Liver (tissue), 9 donors: ENCODE measurements at regions not wholly inside any gene's neighbourhood (a gene's known extent, or its start where the extent isn't known, plus 50 kb on each side); places are given as distances from the start of the nearest gene placed in this dataset. TPM values are rescaled to one million over a fixed set of nuclear protein-coding genes. Genes with fewer than 3 reads are reported as not detected.

Source experiments
- DNase-seq: peaks from one replicate; pipeline ENCODE4 v3.0.0-alpha.2; 2017; ENCODE audit warnings: low spot score
- H3K27ac ChIP-seq, 2 donors: one replicate each; pipeline ENCODE4 v1.7.0; 2013; ENCODE audit warnings: inconsistent platforms in 2 of 2, low read length in 2 of 2, control low read depth in 1 of 2, low read depth in 1 of 2, mild to moderate bottlenecking in 1 of 2
- H3K27me3 ChIP-seq, 4 donors: one replicate each; pipeline versions ENCODE4 v1.6.1 to v1.7.0; 2013; ENCODE audit warnings: low read length in 3 of 4, inconsistent platforms in 1 of 4, mild to moderate bottlenecking in 1 of 4, moderate library complexity in 1 of 4; ENCODE audit not compliant: control insufficient read depth in 4 of 4, insufficient read depth in 4 of 4
- H3K36me3 ChIP-seq, 4 donors: one replicate each; pipeline versions ENCODE4 v1.6.1 to v1.7.0; 2013; ENCODE audit warnings: low read length in 3 of 4, mild to moderate bottlenecking in 3 of 4, low read depth in 1 of 4, moderate library complexity in 1 of 4; ENCODE audit not compliant: control insufficient read depth in 4 of 4, insufficient read depth in 3 of 4
- H3K4me1 ChIP-seq, 4 donors: one replicate each; pipeline versions ENCODE4 v1.6.1 to v1.7.0; 2013; ENCODE audit warnings: low read length in 3 of 4, mild to moderate bottlenecking in 3 of 4, moderate library complexity in 1 of 4; ENCODE audit not compliant: control insufficient read depth in 4 of 4, insufficient read depth in 4 of 4
- H3K4me3 ChIP-seq, 3 donors: one replicate each; pipeline versions ENCODE4 v1.6.1 to v1.7.0; 2013; ENCODE audit warnings: low read length in 3 of 3, control low read depth in 1 of 3, low read depth in 1 of 3, mild to moderate bottlenecking in 1 of 3
- H3K9ac ChIP-seq, 2 donors: one replicate each; pipeline ENCODE4 v1.7.0; 2013; ENCODE audit warnings: low read length in 2 of 2, mild to moderate bottlenecking in 2 of 2, moderate library complexity in 2 of 2, control low read depth in 1 of 2, low read depth in 1 of 2
- H3K9me3 ChIP-seq, 4 donors: one replicate each; pipeline versions ENCODE4 v1.6.1 to v1.7.0; 2013; ENCODE audit warnings: low read length in 3 of 4; ENCODE audit not compliant: control insufficient read depth in 4 of 4
- HNF4A ChIP-seq, 2 donors: conservative IDR thresholded peaks; 2 replicates each; pipeline ENCODE4 v1.6.1; 2016; ENCODE audit warnings: antibody characterized with exemption in 2 of 2, mild to moderate bottlenecking in 2 of 2
- SP1 ChIP-seq: IDR thresholded peaks from 2 replicates; pipeline ENCODE4 v1.6.1; 2018; ENCODE audit warnings: antibody characterized with exemption, mild to moderate bottlenecking
- YY1 ChIP-seq: IDR thresholded peaks from 2 replicates; pipeline ENCODE4 v1.6.1; 2016; ENCODE audit warnings: antibody characterized with exemption, mild to moderate bottlenecking
- WGBS: extraction: QIAGEN DNeasy Blood & Tissue Kit; methylation state at CpG from one replicate; pipeline ENCODE4 v1.1.7; 2013; 5-methylcytosine and 5-hydroxymethylcytosine counted together
- small RNA-seq: library from RNA; depleted of rRNA; stranded (forward); fragments of <200 nt; gene quantifications from one replicate; pipeline ENCODE3, GENCODE V24; 2014
- TF ChIP-seq, protein P1 (sequence below): fragments of 150-350 bp; IDR thresholded peaks from 2 replicates; pipeline ENCODE4 v1.5.1; 2017; ENCODE audit warnings: improper control_type of control experiment, low read depth, low read length; ENCODE audit not compliant: missing input control
- donor health status: healthy.
- donor health status: healthy.
- donor health status: healthy.
- donor health status: healthy.
- donor health status: healthy.

DNA sequence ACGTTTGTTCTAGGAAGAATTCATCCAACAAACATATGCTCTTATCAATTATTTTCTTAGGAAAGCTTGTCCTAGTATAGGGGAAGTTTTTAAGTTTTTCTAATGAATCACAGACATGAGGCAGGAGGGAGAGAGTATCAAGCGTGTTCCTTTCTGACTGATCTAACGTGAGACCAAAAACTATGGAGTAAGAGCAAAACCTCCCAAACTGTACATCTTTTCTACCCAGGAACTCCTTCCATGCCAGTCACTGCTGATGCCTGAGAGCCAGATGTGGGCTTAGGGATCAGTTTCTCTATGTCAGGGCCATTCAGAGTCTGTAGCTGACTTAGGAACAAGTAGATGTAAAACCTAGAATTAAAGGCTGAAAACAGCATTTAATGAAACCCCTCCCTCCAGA, 51.7 kb upstream of the NFIB start:
- Histone ChIP-seq H3K9me3 (no peaks in the 10 kb centered on the region), H3K4me1 (no peaks in the 10 kb centered on the region), H3K27me3 (no peaks in the 10 kb centered on the region), H3K4me3 (no peak overlapping the region), H3K36me3 (no peaks in the 10 kb centered on the region), H3K27ac (no peak overlapping the region), H3K9ac (no peak overlapping the region)
- DNase-seq, result no peak
- TF ChIP-seq HNF4A (conservative IDR thresholded peaks at IDR 0.05) (no peak), YY1 (no peak), SP1 (no peak)
- TF ChIP-seq, protein P1, sequence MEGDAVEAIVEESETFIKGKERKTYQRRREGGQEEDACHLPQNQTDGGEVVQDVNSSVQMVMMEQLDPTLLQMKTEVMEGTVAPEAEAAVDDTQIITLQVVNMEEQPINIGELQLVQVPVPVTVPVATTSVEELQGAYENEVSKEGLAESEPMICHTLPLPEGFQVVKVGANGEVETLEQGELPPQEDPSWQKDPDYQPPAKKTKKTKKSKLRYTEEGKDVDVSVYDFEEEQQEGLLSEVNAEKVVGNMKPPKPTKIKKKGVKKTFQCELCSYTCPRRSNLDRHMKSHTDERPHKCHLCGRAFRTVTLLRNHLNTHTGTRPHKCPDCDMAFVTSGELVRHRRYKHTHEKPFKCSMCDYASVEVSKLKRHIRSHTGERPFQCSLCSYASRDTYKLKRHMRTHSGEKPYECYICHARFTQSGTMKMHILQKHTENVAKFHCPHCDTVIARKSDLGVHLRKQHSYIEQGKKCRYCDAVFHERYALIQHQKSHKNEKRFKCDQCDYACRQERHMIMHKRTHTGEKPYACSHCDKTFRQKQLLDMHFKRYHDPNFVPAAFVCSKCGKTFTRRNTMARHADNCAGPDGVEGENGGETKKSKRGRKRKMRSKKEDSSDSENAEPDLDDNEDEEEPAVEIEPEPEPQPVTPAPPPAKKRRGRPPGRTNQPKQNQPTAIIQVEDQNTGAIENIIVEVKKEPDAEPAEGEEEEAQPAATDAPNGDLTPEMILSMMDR, result no peak
- 83% methylated on average over 3 of the region's 3 CpGs for WGBS

Small RNA genes in the stretch of these regions (small RNA-seq; reads per million reads assigned to genes)
- not detected for gene AL159169.1
